ENCODE measurements at regions not wholly inside any gene's neighbourhood (a gene's known extent, or its start where the extent isn't known, plus 50 kb on each side); places are given as distances from the start of the nearest gene placed in this dataset.

DNA sequence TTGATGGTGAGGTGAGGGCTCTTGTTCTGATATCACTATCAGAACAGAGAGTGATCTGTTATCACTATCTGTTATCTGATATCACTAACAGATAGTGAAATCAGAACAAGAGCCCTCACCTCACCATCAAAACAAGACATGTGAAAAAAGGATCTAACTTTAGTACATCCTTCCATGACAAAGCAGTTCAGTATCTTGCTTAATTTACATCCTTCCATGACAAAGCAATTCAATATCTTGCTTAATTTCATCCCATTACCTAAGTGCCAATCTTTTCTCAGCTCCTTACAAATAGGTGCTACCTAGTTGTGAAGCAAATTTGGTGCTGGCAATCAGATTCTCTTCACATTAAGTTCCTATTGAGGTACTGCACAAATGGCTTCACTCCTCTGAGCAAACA lies 1865.6 kb upstream of the FLRT2 start:
- Histone ChIP-seq H3K27me3 (ENCODE audit: insufficient read depth, low read length) (no peaks in the 10 kb centered on the region), H4K91ac (ENCODE audit: low read depth, low read length) (no peak overlapping the region), H3K27ac (ENCODE audit: low read depth, low read length) (no peak overlapping the region), H3K79me2 (ENCODE audit: control insufficient read depth, insufficient read depth, low read length, poor library complexity) (no peaks in the 10 kb centered on the region), H3K4me3 (ENCODE audit: low read depth, low read length) (no peak overlapping the region), H4K12ac (ENCODE audit: low read depth, low read length) (no peak overlapping the region), H2BK12ac (ENCODE audit: low read length) (no peak overlapping the region), H3K14ac (ENCODE audit: low read length) (no peak overlapping the region), H3K4ac (ENCODE audit: low read depth, low read length) (no peak overlapping the region), H2AK5ac (ENCODE audit: low read length) (no peak overlapping the region), H3K4me2 (ENCODE audit: low read length) (no peak overlapping the region), H3K9me3 (ENCODE audit: insufficient read depth, low read depth, low read length) (no peaks in the 10 kb centered on the region), H3K23ac (ENCODE audit: low read length) (no peak overlapping the region), H3K18ac (ENCODE audit: low read length) (no peak overlapping the region), H2BK5ac (ENCODE audit: low read depth, low read length, poor library complexity) (no peak overlapping the region), H4K8ac (ENCODE audit: low read depth, low read length) (no peak overlapping the region), H3K36me3 (ENCODE audit: control insufficient read depth in 1 of 2, insufficient read depth in 2 of 2, low read length in 2 of 2) (no peaks in the 10 kb centered on the region), H3K4me1 (ENCODE audit: control insufficient read depth in 1 of 2, insufficient read depth in 2 of 2, low read length in 2 of 2) (no peaks in the 10 kb centered on the region), H3K79me1 (ENCODE audit: low read length) (no peaks in the 10 kb centered on the region), H3K9ac (ENCODE audit: low read length) (no peak overlapping the region), H2AFZ (ENCODE audit: insufficient read depth, low read length, poor library complexity) (no peak overlapping the region), H2BK120ac (ENCODE audit: insufficient read depth, low read length, poor library complexity) (no peak overlapping the region)
- no peak for DNase-seq

DNA sequence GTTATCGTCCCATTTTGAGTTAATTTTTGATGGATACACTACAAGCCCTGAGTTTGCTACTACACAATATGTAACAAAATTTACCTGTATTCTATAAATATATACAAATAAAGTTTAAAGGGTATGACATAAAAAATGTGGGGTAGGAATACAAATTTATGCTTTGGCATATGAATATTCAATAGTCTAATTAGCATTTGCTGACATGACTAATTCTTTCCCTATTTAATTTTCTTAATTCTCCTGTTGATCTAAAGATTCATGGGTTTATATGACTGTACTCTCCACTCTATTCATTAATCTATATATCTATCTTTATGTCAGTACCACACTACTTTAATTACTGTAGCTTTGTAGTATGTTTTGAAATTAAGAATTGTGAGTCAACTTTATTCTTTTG lies 1840.7 kb upstream of the FLRT2 start:
- H3K4me3 ChIP-seq (ENCODE audit: low read depth, low read length) = no peak overlapping the region
- no peak overlapping the region for H3K9ac ChIP-seq (ENCODE audit: low read length)
- H3K27ac ChIP-seq (ENCODE audit: low read depth, low read length) = no peak overlapping the region
- no peak overlapping the region for H3K4ac ChIP-seq (ENCODE audit: low read depth, low read length)
- no peak overlapping the region for H3K14ac ChIP-seq (ENCODE audit: low read length)
- H2BK5ac ChIP-seq (ENCODE audit: low read depth, low read length, poor library complexity) = no peak overlapping the region
- H3K23ac ChIP-seq (ENCODE audit: low read length) = no peak overlapping the region
- no peaks in the 10 kb centered on the region for H3K9me3 ChIP-seq (ENCODE audit: insufficient read depth, low read depth, low read length)
- no peak overlapping the region for H2AFZ ChIP-seq (ENCODE audit: insufficient read depth, low read length, poor library complexity)
- H4K91ac ChIP-seq (ENCODE audit: low read depth, low read length) = no peak overlapping the region
- H3K18ac ChIP-seq (ENCODE audit: low read length) = no peak overlapping the region
- no peak overlapping the region for H2BK12ac ChIP-seq (ENCODE audit: low read length)
- H3K27me3 ChIP-seq (ENCODE audit: insufficient read depth, low read length) = no peaks in the 10 kb centered on the region
- H4K8ac ChIP-seq (ENCODE audit: low read depth, low read length) = no peak overlapping the region
- no peak for DNase-seq
- H3K79me1 ChIP-seq (ENCODE audit: low read length) = no peaks in the 10 kb centered on the region
- no peak overlapping the region for H3K4me2 ChIP-seq (ENCODE audit: low read length)
- WGBS (ENCODE audit: extremely low coverage, insufficient coverage, insufficient read length) = no CpG with 5 or more reads among the region's 1 CpG
- no peak overlapping the region for H2AK5ac ChIP-seq (ENCODE audit: low read length)
- H3K36me3 ChIP-seq (ENCODE audit: control insufficient read depth in 1 of 2, insufficient read depth in 2 of 2, low read length in 2 of 2) = no peaks in the 10 kb centered on the region
- H3K4me1 ChIP-seq (ENCODE audit: control insufficient read depth in 1 of 2, insufficient read depth in 2 of 2, low read length in 2 of 2) = no peaks in the 10 kb centered on the region
- H4K12ac ChIP-seq (ENCODE audit: low read depth, low read length) = no peak overlapping the region
- no peak overlapping the region for H2BK120ac ChIP-seq (ENCODE audit: insufficient read depth, low read length, poor library complexity)
- H3K79me2 ChIP-seq (ENCODE audit: control insufficient read depth, insufficient read depth, low read length, poor library complexity) = no peaks in the 10 kb centered on the region

DNA sequence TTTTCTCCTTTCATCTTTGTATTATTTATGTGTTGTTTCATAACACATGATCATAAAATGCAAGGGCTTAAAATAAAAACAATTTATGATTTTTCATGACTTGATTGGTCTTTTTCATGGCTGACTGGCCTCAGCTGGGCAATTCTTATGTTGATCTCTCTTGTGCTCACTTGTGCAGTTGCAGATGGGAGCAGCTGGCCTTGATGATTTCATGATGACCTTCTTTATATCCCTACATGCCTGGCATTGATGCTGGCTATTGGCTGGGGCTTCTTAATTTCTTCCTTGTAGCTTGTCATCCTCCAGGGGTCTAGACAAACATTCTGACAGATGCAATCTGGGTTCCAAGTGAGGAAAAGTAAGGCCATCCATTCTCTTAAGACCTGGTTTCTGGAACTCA lies 1832.8 kb upstream of the FLRT2 start:
- Histone ChIP-seq H3K4me1 (ENCODE audit: control insufficient read depth in 1 of 2, insufficient read depth in 2 of 2, low read length in 2 of 2) (no peaks in the 10 kb centered on the region), H2BK5ac (ENCODE audit: low read depth, low read length, poor library complexity) (no peak overlapping the region), H3K36me3 (ENCODE audit: control insufficient read depth in 1 of 2, insufficient read depth in 2 of 2, low read length in 2 of 2) (no peaks in the 10 kb centered on the region), H4K91ac (ENCODE audit: low read depth, low read length) (no peak overlapping the region), H3K9me3 (ENCODE audit: insufficient read depth, low read depth, low read length) (no peaks in the 10 kb centered on the region), H2AFZ (ENCODE audit: insufficient read depth, low read length, poor library complexity) (no peak overlapping the region), H3K18ac (ENCODE audit: low read length) (no peak overlapping the region), H4K8ac (ENCODE audit: low read depth, low read length) (no peak overlapping the region), H4K12ac (ENCODE audit: low read depth, low read length) (no peak overlapping the region), H3K4me3 (ENCODE audit: low read depth, low read length) (no peak overlapping the region), H3K79me1 (ENCODE audit: low read length) (no peaks in the 10 kb centered on the region), H3K23ac (ENCODE audit: low read length) (no peak overlapping the region), H3K9ac (ENCODE audit: low read length) (no peak overlapping the region), H3K27ac (ENCODE audit: low read depth, low read length) (no peak overlapping the region), H3K79me2 (ENCODE audit: control insufficient read depth, insufficient read depth, low read length, poor library complexity) (no peaks in the 10 kb centered on the region), H3K4me2 (ENCODE audit: low read length) (no peak overlapping the region), H2BK120ac (ENCODE audit: insufficient read depth, low read length, poor library complexity) (no peak overlapping the region), H2AK5ac (ENCODE audit: low read length) (no peak overlapping the region), H3K14ac (ENCODE audit: low read length) (no peak overlapping the region), H3K4ac (ENCODE audit: low read depth, low read length) (no peak overlapping the region), H3K27me3 (ENCODE audit: insufficient read depth, low read length) (no peaks in the 10 kb centered on the region), H2BK12ac (ENCODE audit: low read length) (no peak overlapping the region)
- no peak for DNase-seq

DNA sequence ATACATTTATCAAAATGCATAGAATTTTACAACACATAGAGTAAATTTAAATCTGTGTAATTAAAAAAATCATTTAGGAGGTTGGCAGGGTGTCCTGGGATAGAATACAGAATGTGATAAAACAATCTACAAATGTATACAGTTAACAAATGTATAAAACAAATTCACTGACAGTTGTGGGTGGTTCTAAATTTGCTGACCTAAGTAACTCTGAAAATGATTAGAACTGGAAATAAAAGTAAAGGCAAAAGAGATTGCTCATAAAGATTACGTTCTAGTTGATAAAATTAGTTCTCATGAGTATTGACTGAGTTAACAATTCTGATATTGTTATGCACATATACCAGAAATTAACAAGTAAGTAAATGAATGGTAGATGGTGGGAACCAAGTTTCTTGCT lies 1827.3 kb upstream of the FLRT2 start:
- H2AK5ac ChIP-seq (ENCODE audit: low read length) = no peak overlapping the region
- no peaks in the 10 kb centered on the region for H3K79me1 ChIP-seq (ENCODE audit: low read length)
- H3K4me3 ChIP-seq (ENCODE audit: low read depth, low read length) = no peak overlapping the region
- no peak overlapping the region for H4K91ac ChIP-seq (ENCODE audit: low read depth, low read length)
- H3K27me3 ChIP-seq (ENCODE audit: insufficient read depth, low read length) = no peaks in the 10 kb centered on the region
- H3K4me1 ChIP-seq (ENCODE audit: control insufficient read depth in 1 of 2, insufficient read depth in 2 of 2, low read length in 2 of 2) = no peaks in the 10 kb centered on the region
- no peaks in the 10 kb centered on the region for H3K36me3 ChIP-seq (ENCODE audit: control insufficient read depth in 1 of 2, insufficient read depth in 2 of 2, low read length in 2 of 2)
- no peak overlapping the region for H3K27ac ChIP-seq (ENCODE audit: low read depth, low read length)
- no peak overlapping the region for H2BK12ac ChIP-seq (ENCODE audit: low read length)
- no peak overlapping the region for H4K8ac ChIP-seq (ENCODE audit: low read depth, low read length)
- no peak overlapping the region for H4K12ac ChIP-seq (ENCODE audit: low read depth, low read length)
- no peak overlapping the region for H3K4ac ChIP-seq (ENCODE audit: low read depth, low read length)
- H3K9ac ChIP-seq (ENCODE audit: low read length) = no peak overlapping the region
- no peaks in the 10 kb centered on the region for H3K79me2 ChIP-seq (ENCODE audit: control insufficient read depth, insufficient read depth, low read length, poor library complexity)
- no CpG with 5 or more reads among the region's 1 CpG for WGBS (ENCODE audit: extremely low coverage, insufficient coverage, insufficient read length)
- H2BK120ac ChIP-seq (ENCODE audit: insufficient read depth, low read length, poor library complexity) = no peak overlapping the region
- no peaks in the 10 kb centered on the region for H3K9me3 ChIP-seq (ENCODE audit: insufficient read depth, low read depth, low read length)
- H2AFZ ChIP-seq (ENCODE audit: insufficient read depth, low read length, poor library complexity) = no peak overlapping the region
- H2BK5ac ChIP-seq (ENCODE audit: low read depth, low read length, poor library complexity) = no peak overlapping the region
- H3K14ac ChIP-seq (ENCODE audit: low read length) = no peak overlapping the region
- no peak overlapping the region for H3K23ac ChIP-seq (ENCODE audit: low read length)
- H3K18ac ChIP-seq (ENCODE audit: low read length) = no peak overlapping the region
- DNase-seq = no peak
- no peak overlapping the region for H3K4me2 ChIP-seq (ENCODE audit: low read length)
